ENCODE measurements at regions not wholly inside any gene's neighbourhood (a gene's known extent, or its start where the extent isn't known, plus 50 kb on each side); places are given as distances from the start of the nearest gene placed in this dataset.
"Not testable (repeated sequence)": the region's sequence is repeated elsewhere in the genome, so short reads cannot be mapped to it uniquely, and the experiment has no call there.

- no peak for DNase-seq (ENCODE audit: low spot score)
Observed at GRCh38 chr3:81186412-81186811, 575.0 kb downstream of the GBE1 start.

- not testable (repeated sequence) for DNase-seq (ENCODE audit: low spot score)
Observed at GRCh38 chr3:81182086-81182875, 579.2 kb downstream of the GBE1 start.

- DNase-seq (ENCODE audit: low spot score), result no peak
Observed at GRCh38 chr3:81173514-81173913, 587.9 kb downstream of the GBE1 start.

GRCh38 chr3:81170298-81170697 is 591.1 kb downstream of the GBE1 start:
- no peak for DNase-seq (ENCODE audit: low spot score)

- DNase-seq (ENCODE audit: low spot score), result no peak
Observed at GRCh38 chr3:81164806-81165205, 596.6 kb downstream of the GBE1 start.

GRCh38 chr3:81161851-81162250 is 599.6 kb downstream of the GBE1 start:
- no peak for DNase-seq (ENCODE audit: low spot score)

- no peak for DNase-seq (ENCODE audit: low spot score)
Observed at GRCh38 chr3:81161100-81161499, 600.3 kb downstream of the GBE1 start.

- no peak for DNase-seq (ENCODE audit: low spot score)
Observed at GRCh38 chr3:81154611-81155143, 606.8 kb downstream of the GBE1 start.

- DNase-seq (ENCODE audit: low spot score), result no peak
Observed at GRCh38 chr3:81152156-81152555, 609.3 kb downstream of the GBE1 start.

- no peak for DNase-seq (ENCODE audit: low spot score)
Observed at GRCh38 chr3:81132995-81133394, 628.5 kb downstream of the GBE1 start.

- no peak for DNase-seq (ENCODE audit: low spot score)
Observed at GRCh38 chr3:81105789-81106488, 655.5 kb downstream of the GBE1 start.

GRCh38 chr3:81105206-81105605 is 656.2 kb downstream of the GBE1 start:
- no peak for DNase-seq (ENCODE audit: low spot score)

GRCh38 chr3:81097889-81098288 is 663.6 kb downstream of the GBE1 start:
- DNase-seq (ENCODE audit: low spot score), result no peak

- no peak for DNase-seq (ENCODE audit: low spot score)
Observed at GRCh38 chr3:81095956-81096355, 665.5 kb downstream of the GBE1 start.

- DNase-seq (ENCODE audit: low spot score), result no peak
Observed at GRCh38 chr3:81094986-81095385, 666.5 kb downstream of the GBE1 start.

- no peak for DNase-seq (ENCODE audit: low spot score)
Observed at GRCh38 chr3:81087607-81088006, 673.8 kb downstream of the GBE1 start.

GRCh38 chr3:81086348-81086747 is 675.1 kb downstream of the GBE1 start:
- DNase-seq (ENCODE audit: low spot score), result no peak

GRCh38 chr3:81080608-81081007 is 680.8 kb downstream of the GBE1 start:
- DNase-seq (ENCODE audit: low spot score), result no peak

- no peak for DNase-seq (ENCODE audit: low spot score)
Observed at GRCh38 chr3:81072591-81072990, 688.9 kb downstream of the GBE1 start.

GRCh38 chr3:81068546-81068945 is 692.9 kb downstream of the GBE1 start:
- no peak for DNase-seq (ENCODE audit: low spot score)

- DNase-seq (ENCODE audit: low spot score), result no peak
Observed at GRCh38 chr3:81063896-81064295, 697.5 kb downstream of the GBE1 start.

- not testable (repeated sequence) for DNase-seq (ENCODE audit: low spot score)
Observed at GRCh38 chr3:81051133-81051532, 710.3 kb downstream of the GBE1 start.

GRCh38 chr3:81048058-81048665 is 713.3 kb downstream of the GBE1 start:
- no peak for DNase-seq (ENCODE audit: low spot score)

Data from pons (tissue), 1 donor.